ENCODE measurements at regions not wholly inside any gene's neighbourhood (a gene's known extent, or its start where the extent isn't known, plus 50 kb on each side); places are given as distances from the start of the nearest gene placed in this dataset.
"Not testable (repeated sequence)": the region's sequence is repeated elsewhere in the genome, so short reads cannot be mapped to it uniquely, and the experiment has no call there.

GRCh38 chr2:82330155-82330554, 2025.6 kb upstream of the LRRTM1 start:
- ChIA-PET CTCF (no interaction called here), POLR2A (ENCODE audit: low non-redundant PET) (no interaction called here)
- Histone ChIP-seq H3K27ac (ENCODE audit: low read depth, low read length, poor library complexity, severe bottlenecking) (no peak overlapping the region), H3K4me1 (ENCODE audit: insufficient read depth, low read length, poor library complexity, severe bottlenecking) (no peaks in the 10 kb centered on the region), H3K36me3 (ENCODE audit: insufficient read depth, low read length, poor library complexity, severe bottlenecking) (no peaks in the 10 kb centered on the region), H3K4me3 (ENCODE audit: low read depth, low read length, poor library complexity, severe bottlenecking) (no peak overlapping the region), H3K27me3 (replicated peaks; ENCODE audit: insufficient read depth, low read depth, low read length, poor library complexity) (no peaks in the 10 kb centered on the region), H3K9me3 (ENCODE audit: low read depth, low read length, poor library complexity, severe bottlenecking) (peaks cover 20% of the 10 kb centered on the region)
- intact Hi-C loops (cut with micrococcal nuclease; ENCODE audit: unreplicated experiment): no loop called here
- no peak for TF ChIP-seq EZH2 (IDR thresholded peaks at IDR 0.05; ENCODE audit: borderline replicate concordance, low read depth, low read length, poor library complexity, severe bottlenecking)
- TF ChIP-seq CTCF (conservative IDR thresholded peaks at IDR 0.05; ENCODE audit: low read depth, low read length): no peak
- DNase-seq (ENCODE audit: low spot score): no peak
- no TSS peak for BruUV-seq (replicated peaks)

GRCh38 chr2:82326180-82326767, 2021.7 kb upstream of the LRRTM1 start:
- H3K4me3 ChIP-seq (ENCODE audit: low read depth, low read length, poor library complexity, severe bottlenecking); H3K36me3 ChIP-seq (ENCODE audit: insufficient read depth, low read length, poor library complexity, severe bottlenecking); H3K4me1 ChIP-seq (ENCODE audit: insufficient read depth, low read length, poor library complexity, severe bottlenecking); H3K27ac ChIP-seq (ENCODE audit: low read depth, low read length, poor library complexity, severe bottlenecking); DNase-seq (ENCODE audit: low spot score); H3K27me3 ChIP-seq (replicated peaks; ENCODE audit: insufficient read depth, low read depth, low read length, poor library complexity); BruUV-seq (replicated peaks); CTCF ChIA-PET; POLR2A ChIA-PET (ENCODE audit: low non-redundant PET); intact Hi-C loops (cut with micrococcal nuclease; ENCODE audit: unreplicated experiment): not testable (repeated sequence)
- peaks cover 19% of the 10 kb centered on the region for H3K9me3 ChIP-seq (ENCODE audit: low read depth, low read length, poor library complexity, severe bottlenecking)

GRCh38 chr2:82320296-82320695, 2015.7 kb upstream of the LRRTM1 start:
- Histone ChIP-seq H3K27ac (ENCODE audit: low read depth, low read length, poor library complexity, severe bottlenecking) (no peak overlapping the region), H3K36me3 (ENCODE audit: insufficient read depth, low read length, poor library complexity, severe bottlenecking) (no peaks in the 10 kb centered on the region), H3K4me1 (ENCODE audit: insufficient read depth, low read length, poor library complexity, severe bottlenecking) (no peaks in the 10 kb centered on the region), H3K27me3 (replicated peaks; ENCODE audit: insufficient read depth, low read depth, low read length, poor library complexity) (no peaks in the 10 kb centered on the region), H3K9me3 (ENCODE audit: low read depth, low read length, poor library complexity, severe bottlenecking) (peaks cover 23% of the 10 kb centered on the region), H3K4me3 (ENCODE audit: low read depth, low read length, poor library complexity, severe bottlenecking) (no peak overlapping the region)
- intact Hi-C loops (cut with micrococcal nuclease; ENCODE audit: unreplicated experiment): no loop called here
- CTCF ChIA-PET: no interaction called here
- no peak for DNase-seq (ENCODE audit: low spot score)
- POLR2A ChIA-PET (ENCODE audit: low non-redundant PET): no interaction called here
- TF ChIP-seq CTCF (conservative IDR thresholded peaks at IDR 0.05; ENCODE audit: low read depth, low read length): no peak
- no peak for TF ChIP-seq EZH2 (IDR thresholded peaks at IDR 0.05; ENCODE audit: borderline replicate concordance, low read depth, low read length, poor library complexity, severe bottlenecking)
- BruUV-seq (replicated peaks): no TSS peak

- intact Hi-C loops (cut with micrococcal nuclease; ENCODE audit: unreplicated experiment): no loop called here
- Histone ChIP-seq H3K9me3 (ENCODE audit: low read depth, low read length, poor library complexity, severe bottlenecking) (peaks cover 38% of the 10 kb centered on the region), H3K27ac (ENCODE audit: low read depth, low read length, poor library complexity, severe bottlenecking) (no peak overlapping the region), H3K4me1 (ENCODE audit: insufficient read depth, low read length, poor library complexity, severe bottlenecking) (no peaks in the 10 kb centered on the region), H3K4me3 (ENCODE audit: low read depth, low read length, poor library complexity, severe bottlenecking) (no peak overlapping the region), H3K36me3 (ENCODE audit: insufficient read depth, low read length, poor library complexity, severe bottlenecking) (no peaks in the 10 kb centered on the region), H3K27me3 (replicated peaks; ENCODE audit: insufficient read depth, low read depth, low read length, poor library complexity) (no peaks in the 10 kb centered on the region)
- BruUV-seq (replicated peaks): no TSS peak
- TF ChIP-seq CTCF (conservative IDR thresholded peaks at IDR 0.05; ENCODE audit: low read depth, low read length) (no peak), EZH2 (IDR thresholded peaks at IDR 0.05; ENCODE audit: borderline replicate concordance, low read depth, low read length, poor library complexity, severe bottlenecking) (no peak)
- DNase-seq (ENCODE audit: low spot score): no peak
- ChIA-PET POLR2A (ENCODE audit: low non-redundant PET) (no interaction called here), CTCF (no interaction called here)
Observed at GRCh38 chr2:82317012-82317411, 2012.5 kb upstream of the LRRTM1 start.

All from A673 (cell line).